B cell (primary cell): ENCODE measurements at regions not wholly inside any gene's neighbourhood (a gene's known extent, or its start where the extent isn't known, plus 50 kb on each side); places are given as distances from the start of the nearest gene placed in this dataset.

Experiments used
- CTCF ChIP-seq: fragments of 200-600 bp; IDR thresholded peaks from one replicate; pipeline ENCODE4 v1.8.0; 2022; ENCODE audit warnings: antibody characterized with exemption, mild to moderate bottlenecking
- EZH2 ChIP-seq: IDR thresholded peaks from 2 replicates; pipeline ENCODE4 v1.6.1; 2012; ENCODE audit warnings: borderline replicate concordance, low read depth, mild to moderate bottlenecking, moderate library complexity, low read length; ENCODE audit not compliant: insufficient read depth, poor library complexity, severe bottlenecking

GRCh38 chr18:41458376-41458775, 496.7 kb upstream of the PIK3C3 start:
- TF ChIP-seq CTCF (no peak), EZH2 (no peak)
